ENCODE measurements at regions not wholly inside any gene's neighbourhood (a gene's known extent, or its start where the extent isn't known, plus 50 kb on each side); places are given as distances from the start of the nearest gene placed in this dataset.

- no peaks in the 10 kb centered on the region for H3K4me1 ChIP-seq (ENCODE audit: control insufficient read depth in 3 of 3, insufficient read depth in 2 of 3, low read depth in 1 of 3, low read length in 2 of 3)
- H3K27me3 ChIP-seq (ENCODE audit: control insufficient read depth in 3 of 3, insufficient read depth in 3 of 3, low read length in 3 of 3), result no peaks in the 10 kb centered on the region
- H3K27ac ChIP-seq (ENCODE audit: low read depth in 1 of 3, low read length in 2 of 3), result no peak overlapping the region
- no peaks in the 10 kb centered on the region for H3K36me3 ChIP-seq (ENCODE audit: control insufficient read depth in 3 of 3, insufficient read depth in 2 of 3, low read depth in 1 of 3, low read length in 3 of 3)
- no peak for FAIRE-seq
- no peak for DNase-seq
- no peak overlapping the region for H3K4me3 ChIP-seq (ENCODE audit: low read depth in 1 of 3, low read length in 3 of 3)
- no peaks in the 10 kb centered on the region for H3K9me3 ChIP-seq (ENCODE audit: control insufficient read depth in 2 of 2, insufficient read depth in 1 of 2, low read depth in 1 of 2, low read length in 1 of 2)
Observed at GRCh38 chr9:115694991-115695390, 458.6 kb upstream of the PAPPA start.

- Histone ChIP-seq H3K27me3 (ENCODE audit: control insufficient read depth in 3 of 3, insufficient read depth in 3 of 3, low read length in 3 of 3) (no peaks in the 10 kb centered on the region), H3K36me3 (ENCODE audit: control insufficient read depth in 3 of 3, insufficient read depth in 2 of 3, low read depth in 1 of 3, low read length in 3 of 3) (no peaks in the 10 kb centered on the region), H3K4me1 (ENCODE audit: control insufficient read depth in 3 of 3, insufficient read depth in 2 of 3, low read depth in 1 of 3, low read length in 2 of 3) (no peaks in the 10 kb centered on the region), H3K4me3 (ENCODE audit: low read depth in 1 of 3, low read length in 3 of 3) (no peak overlapping the region), H3K27ac (ENCODE audit: low read depth in 1 of 3, low read length in 2 of 3) (no peak overlapping the region), H3K9me3 (ENCODE audit: control insufficient read depth in 2 of 2, insufficient read depth in 1 of 2, low read depth in 1 of 2, low read length in 1 of 2) (no peaks in the 10 kb centered on the region)
- FAIRE-seq, result no peak
- DNase-seq, result no peak
- WGBS, 3 donors, result 89 to 93% (median 91%) methylated on average over 2 of the region's 2 CpGs
Observed at GRCh38 chr9:115712981-115713380, 440.6 kb upstream of the PAPPA start.

- H3K4me3 ChIP-seq (ENCODE audit: low read depth in 1 of 3, low read length in 3 of 3), result no peak overlapping the region
- no peak for FAIRE-seq
Observed at GRCh38 chr9:115715666-115716065, 437.9 kb upstream of the PAPPA start.

GRCh38 chr9:115717298-115717697 is 436.3 kb upstream of the PAPPA start:
- H3K4me3 ChIP-seq (ENCODE audit: low read depth in 1 of 3, low read length in 3 of 3), result no peak overlapping the region
- DNase-seq (no peak), FAIRE-seq (no peak)
- no peaks in the 10 kb centered on the region for H3K36me3 ChIP-seq (ENCODE audit: control insufficient read depth in 3 of 3, insufficient read depth in 2 of 3, low read depth in 1 of 3, low read length in 3 of 3)
- no peaks in the 10 kb centered on the region for H3K4me1 ChIP-seq (ENCODE audit: control insufficient read depth in 3 of 3, insufficient read depth in 2 of 3, low read depth in 1 of 3, low read length in 2 of 3)
- H3K9me3 ChIP-seq (ENCODE audit: control insufficient read depth in 2 of 2, insufficient read depth in 1 of 2, low read depth in 1 of 2, low read length in 1 of 2), result no peaks in the 10 kb centered on the region
- H3K27me3 ChIP-seq (ENCODE audit: control insufficient read depth in 3 of 3, insufficient read depth in 3 of 3, low read length in 3 of 3), result no peaks in the 10 kb centered on the region
- no peak overlapping the region for H3K27ac ChIP-seq (ENCODE audit: low read depth in 1 of 3, low read length in 2 of 3)

More at GRCh38 chr9:115715666-115716065, 437.9 kb upstream of the PAPPA start:
- DNase-seq, result no peak
- H3K4me1 ChIP-seq (ENCODE audit: control insufficient read depth in 3 of 3, insufficient read depth in 2 of 3, low read depth in 1 of 3, low read length in 2 of 3), result no peaks in the 10 kb centered on the region
- no peaks in the 10 kb centered on the region for H3K27me3 ChIP-seq (ENCODE audit: control insufficient read depth in 3 of 3, insufficient read depth in 3 of 3, low read length in 3 of 3)
- H3K9me3 ChIP-seq (ENCODE audit: control insufficient read depth in 2 of 2, insufficient read depth in 1 of 2, low read depth in 1 of 2, low read length in 1 of 2), result no peaks in the 10 kb centered on the region
- H3K27ac ChIP-seq (ENCODE audit: low read depth in 1 of 3, low read length in 2 of 3), result no peak overlapping the region
- 48 to 57% (median 56%) methylated on average over 2 of the region's 2 CpGs for WGBS, 3 donors
- no peaks in the 10 kb centered on the region for H3K36me3 ChIP-seq (ENCODE audit: control insufficient read depth in 3 of 3, insufficient read depth in 2 of 3, low read depth in 1 of 3, low read length in 3 of 3)

GRCh38 chr9:115717711-115718173 is 435.8 kb upstream of the PAPPA start:
- 83 to 92% (median 91%) methylated on average over 1 of the region's 1 CpG for WGBS, 3 donors
- no peaks in the 10 kb centered on the region for H3K27me3 ChIP-seq (ENCODE audit: control insufficient read depth in 3 of 3, insufficient read depth in 3 of 3, low read length in 3 of 3)
- H3K4me1 ChIP-seq (ENCODE audit: control insufficient read depth in 3 of 3, insufficient read depth in 2 of 3, low read depth in 1 of 3, low read length in 2 of 3), result no peaks in the 10 kb centered on the region
- H3K4me3 ChIP-seq (ENCODE audit: low read depth in 1 of 3, low read length in 3 of 3), result no peak overlapping the region
- H3K27ac ChIP-seq (ENCODE audit: low read depth in 1 of 3, low read length in 2 of 3), result no peak overlapping the region
- FAIRE-seq, result no peak
- DNase-seq, result no peak
- no peaks in the 10 kb centered on the region for H3K36me3 ChIP-seq (ENCODE audit: control insufficient read depth in 3 of 3, insufficient read depth in 2 of 3, low read depth in 1 of 3, low read length in 3 of 3)
- no peaks in the 10 kb centered on the region for H3K9me3 ChIP-seq (ENCODE audit: control insufficient read depth in 2 of 2, insufficient read depth in 1 of 2, low read depth in 1 of 2, low read length in 1 of 2)

GRCh38 chr9:115730396-115730795 is 423.2 kb upstream of the PAPPA start:
- WGBS, 3 donors, result 74 to 84% (median 81%) methylated on average over 4 of the region's 4 CpGs
- DNase-seq (no peak), FAIRE-seq (no peak)
- no peak overlapping the region for H3K27ac ChIP-seq (ENCODE audit: low read depth in 1 of 3, low read length in 2 of 3)
- no peaks in the 10 kb centered on the region for H3K9me3 ChIP-seq (ENCODE audit: control insufficient read depth in 2 of 2, insufficient read depth in 1 of 2, low read depth in 1 of 2, low read length in 1 of 2)
- H3K4me3 ChIP-seq (ENCODE audit: low read depth in 1 of 3, low read length in 3 of 3), result no peak overlapping the region
- no peaks in the 10 kb centered on the region for H3K27me3 ChIP-seq (ENCODE audit: control insufficient read depth in 3 of 3, insufficient read depth in 3 of 3, low read length in 3 of 3)
- H3K36me3 ChIP-seq (ENCODE audit: control insufficient read depth in 3 of 3, insufficient read depth in 2 of 3, low read depth in 1 of 3, low read length in 3 of 3), result no peaks in the 10 kb centered on the region
- no peaks in the 10 kb centered on the region for H3K4me1 ChIP-seq (ENCODE audit: control insufficient read depth in 3 of 3, insufficient read depth in 2 of 3, low read depth in 1 of 3, low read length in 2 of 3)

GRCh38 chr9:115730845-115731244 is 422.7 kb upstream of the PAPPA start:
- no peak for DNase-seq
- Histone ChIP-seq H3K27ac (ENCODE audit: low read depth in 1 of 3, low read length in 2 of 3) (no peak overlapping the region), H3K4me3 (ENCODE audit: low read depth in 1 of 3, low read length in 3 of 3) (no peak overlapping the region), H3K9me3 (ENCODE audit: control insufficient read depth in 2 of 2, insufficient read depth in 1 of 2, low read depth in 1 of 2, low read length in 1 of 2) (no peaks in the 10 kb centered on the region), H3K4me1 (ENCODE audit: control insufficient read depth in 3 of 3, insufficient read depth in 2 of 3, low read depth in 1 of 3, low read length in 2 of 3) (no peaks in the 10 kb centered on the region), H3K36me3 (ENCODE audit: control insufficient read depth in 3 of 3, insufficient read depth in 2 of 3, low read depth in 1 of 3, low read length in 3 of 3) (no peaks in the 10 kb centered on the region), H3K27me3 (ENCODE audit: control insufficient read depth in 3 of 3, insufficient read depth in 3 of 3, low read length in 3 of 3) (no peaks in the 10 kb centered on the region)
- FAIRE-seq, result no peak
- WGBS, 3 donors, result 30 to 70% (median 54%) methylated on average over 1 of the region's 1 CpG

GRCh38 chr9:115733318-115734110 is 420.1 kb upstream of the PAPPA start:
- FAIRE-seq (no peak), DNase-seq (no peak)
- H3K27ac ChIP-seq (ENCODE audit: low read depth in 1 of 3, low read length in 2 of 3), result no peak overlapping the region
- H3K27me3 ChIP-seq (ENCODE audit: control insufficient read depth in 3 of 3, insufficient read depth in 3 of 3, low read length in 3 of 3), result no peaks in the 10 kb centered on the region
- no peak overlapping the region for H3K4me3 ChIP-seq (ENCODE audit: low read depth in 1 of 3, low read length in 3 of 3)
- no peaks in the 10 kb centered on the region for H3K9me3 ChIP-seq (ENCODE audit: control insufficient read depth in 2 of 2, insufficient read depth in 1 of 2, low read depth in 1 of 2, low read length in 1 of 2)
- no peaks in the 10 kb centered on the region for H3K4me1 ChIP-seq (ENCODE audit: control insufficient read depth in 3 of 3, insufficient read depth in 2 of 3, low read depth in 1 of 3, low read length in 2 of 3)
- no peaks in the 10 kb centered on the region for H3K36me3 ChIP-seq (ENCODE audit: control insufficient read depth in 3 of 3, insufficient read depth in 2 of 3, low read depth in 1 of 3, low read length in 3 of 3)
- WGBS, 3 donors, result 27 to 42% (median 28%) methylated on average over 4 of the region's 4 CpGs
